NCI-H510A treated with DMSO at 0.1 percent for 48 hours (cell line): ENCODE measurements at regions not wholly inside any gene's neighbourhood (a gene's known extent, or its start where the extent isn't known, plus 50 kb on each side); places are given as distances from the start of the nearest gene placed in this dataset.
"Not testable (repeated sequence)": the region's sequence is repeated elsewhere in the genome, so short reads cannot be mapped to it uniquely, and the experiment has no call there.

ENCODE experiments used
- DNase-seq: peaks from one replicate; lab custom pipeline; 2025; lab: John Stamatoyannopoulos, UW

DNA sequence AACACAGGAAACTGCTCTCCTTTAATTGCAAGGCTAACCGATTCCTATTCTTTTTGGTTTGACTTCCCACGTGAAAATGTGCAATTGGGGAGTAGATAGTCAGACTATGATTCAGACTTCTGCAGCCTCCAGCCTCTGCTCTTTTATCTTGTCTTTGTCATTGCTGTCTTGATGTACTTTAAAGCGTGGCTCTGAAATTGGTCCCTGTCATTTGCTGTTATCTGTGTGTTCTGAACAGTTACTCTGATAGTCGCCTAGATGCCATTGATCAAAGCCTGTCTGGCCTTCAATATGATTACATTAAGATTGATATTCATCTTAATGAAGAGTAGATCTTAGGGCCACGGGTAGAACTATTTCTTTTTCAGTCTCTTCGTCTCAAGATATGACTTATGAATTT, 799.2 kb downstream of the REEP3 start:
- no peak for DNase-seq

DNA sequence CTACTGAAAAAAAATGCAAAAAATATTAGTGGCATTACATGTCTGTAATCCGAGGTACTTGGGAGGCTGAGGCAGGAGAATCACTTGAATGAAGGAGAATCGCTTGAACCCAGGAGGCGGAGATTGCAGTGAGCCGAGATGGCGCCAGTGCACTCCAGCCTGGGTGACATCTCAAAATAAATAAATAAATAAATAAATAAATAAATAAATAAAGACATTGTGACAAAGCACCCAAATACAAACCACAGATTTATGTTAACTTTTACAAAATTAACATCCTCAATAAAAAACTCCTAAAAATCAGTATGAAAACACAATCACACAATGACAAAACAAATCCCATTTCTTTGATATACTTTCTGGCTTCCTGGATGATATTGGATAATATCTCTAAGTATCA, 808.3 kb downstream of the REEP3 start:
- DNase-seq, result no peak

DNA sequence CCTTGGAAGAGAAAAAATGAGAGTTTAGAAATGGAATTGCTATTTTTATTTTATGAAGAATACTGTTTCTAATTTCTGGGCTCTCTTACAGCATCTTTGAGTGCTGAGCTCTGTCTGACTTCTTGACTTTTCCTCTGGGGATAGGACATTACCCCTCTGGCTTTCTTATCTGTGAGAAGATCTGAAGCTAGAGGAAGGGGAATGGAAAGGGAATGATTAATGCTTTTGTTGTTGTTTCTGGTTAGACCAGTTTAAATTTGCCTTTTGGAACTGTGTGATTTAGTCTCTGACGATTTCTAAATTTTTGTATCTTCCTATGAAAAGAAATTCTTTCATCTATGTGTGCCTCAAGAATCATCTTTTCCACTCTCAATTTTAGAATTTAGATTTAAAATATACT, 811.4 kb downstream of the REEP3 start:
- no peak for DNase-seq

DNA sequence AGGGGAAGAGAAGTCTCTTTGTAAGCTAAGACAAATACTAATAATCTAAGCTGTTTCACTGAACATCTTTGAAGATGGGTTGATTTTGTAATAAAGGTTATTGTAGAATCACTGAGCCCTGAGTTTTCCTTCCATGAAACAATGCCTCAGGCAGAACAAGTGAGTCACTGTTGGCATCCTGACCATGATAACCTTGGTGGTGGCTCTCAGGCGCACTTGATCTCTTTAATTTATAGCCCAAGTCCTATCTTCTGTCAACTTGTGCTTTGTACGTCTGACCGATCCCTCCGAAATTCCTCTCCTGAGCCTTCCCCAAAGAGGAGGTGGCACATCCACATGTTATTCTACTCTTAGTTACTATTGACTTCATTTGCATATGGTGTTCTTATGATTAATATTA, 812.9 kb downstream of the REEP3 start:
- no peak for DNase-seq

DNA sequence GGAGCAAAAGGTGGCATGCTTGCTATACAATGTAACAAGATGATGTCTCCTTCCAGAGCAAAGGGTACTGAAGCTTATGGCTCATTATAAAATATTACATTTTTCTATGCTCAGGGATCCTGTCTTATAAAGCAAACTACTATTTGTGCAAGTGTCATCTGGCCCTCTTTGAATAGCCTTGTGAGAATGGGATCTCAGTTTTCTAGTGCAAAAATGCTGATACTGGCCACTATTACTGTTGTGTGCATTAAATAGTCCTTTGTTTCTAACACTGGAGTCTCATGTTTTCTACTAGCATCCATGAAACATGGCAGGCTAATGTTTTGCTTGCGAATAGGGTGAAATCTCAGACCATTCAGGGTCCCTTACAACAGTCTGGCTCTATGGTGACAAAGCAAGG, 823.0 kb downstream of the REEP3 start:
- DNase-seq, result no peak

DNA sequence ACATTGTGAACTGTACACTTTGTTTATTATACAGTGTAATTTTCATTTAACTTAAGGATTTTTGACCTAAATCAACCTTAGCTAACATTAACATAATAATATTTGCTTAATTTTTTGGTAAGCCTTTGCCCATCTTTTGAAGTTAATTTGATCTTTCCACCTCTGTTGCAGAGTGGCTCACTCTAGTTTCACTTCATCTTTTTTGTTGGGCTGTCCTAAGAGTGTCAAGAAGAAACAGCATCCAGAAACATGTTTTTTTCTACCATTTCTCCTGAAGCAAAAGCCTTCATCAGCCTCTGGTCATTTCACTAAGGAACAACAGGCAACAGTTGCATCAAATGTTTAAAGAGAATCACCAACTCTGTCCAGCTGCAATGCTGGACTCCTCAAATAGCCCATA, 824.7 kb downstream of the REEP3 start:
- DNase-seq, result no peak

DNA sequence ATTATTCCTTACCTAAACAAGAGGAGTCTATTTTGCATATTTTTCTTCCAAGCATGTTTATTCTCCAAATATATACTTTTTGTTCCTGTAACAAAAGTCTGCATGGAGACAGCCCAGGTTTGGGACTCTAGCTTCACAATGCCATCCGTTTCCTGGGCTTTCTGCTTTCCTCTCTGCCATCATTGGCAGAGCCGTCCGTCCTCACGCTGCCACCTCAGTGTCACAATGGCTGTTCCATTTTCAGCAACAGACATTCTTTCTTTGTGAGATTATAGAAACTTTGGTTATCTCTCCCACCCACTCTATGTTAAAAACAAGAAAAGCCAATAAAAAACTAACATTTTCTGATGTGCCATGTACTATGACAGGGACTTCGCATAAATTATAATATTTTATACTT, 825.2 kb downstream of the REEP3 start:
- no peak for DNase-seq

DNA sequence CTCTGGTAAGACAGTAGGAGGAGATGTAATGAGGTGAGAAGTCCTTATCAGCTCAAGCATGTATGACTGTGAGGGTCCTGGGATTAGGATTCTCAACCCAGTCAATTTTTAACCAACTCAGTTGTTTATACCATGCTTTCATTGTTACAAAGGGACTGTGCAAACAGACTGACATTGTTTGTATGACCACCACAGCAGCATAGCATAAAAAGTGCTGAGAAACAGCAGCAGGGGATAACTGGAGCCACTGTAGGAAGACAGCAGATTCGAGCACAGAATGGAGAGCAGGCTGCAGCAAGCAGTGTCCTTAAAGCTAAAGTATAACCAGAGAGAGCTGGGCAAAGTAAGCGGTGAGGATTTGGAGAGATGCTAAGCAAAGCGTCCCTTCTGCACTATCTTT, 829.5 kb downstream of the REEP3 start:
- DNase-seq, result no peak

DNA sequence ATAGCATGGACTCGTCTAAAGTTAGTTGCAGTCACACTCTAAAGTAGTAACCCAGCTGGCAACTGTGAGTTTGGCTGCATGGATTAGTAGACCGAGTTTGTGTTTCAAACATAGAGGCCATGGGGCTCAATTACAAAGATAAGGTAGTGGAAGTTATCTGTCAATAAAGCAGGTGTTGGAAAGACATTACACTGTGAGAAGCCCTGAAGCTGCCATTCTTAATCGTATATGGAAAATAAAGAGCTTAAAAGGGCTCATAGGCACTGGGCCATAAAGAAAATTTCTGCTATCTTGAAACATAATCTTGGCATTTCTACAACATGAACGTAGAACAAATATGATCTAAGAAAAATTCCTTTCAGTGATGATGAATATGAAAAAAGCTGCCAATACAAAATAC, 837.7 kb downstream of the REEP3 start:
- DNase-seq, result no peak

DNA sequence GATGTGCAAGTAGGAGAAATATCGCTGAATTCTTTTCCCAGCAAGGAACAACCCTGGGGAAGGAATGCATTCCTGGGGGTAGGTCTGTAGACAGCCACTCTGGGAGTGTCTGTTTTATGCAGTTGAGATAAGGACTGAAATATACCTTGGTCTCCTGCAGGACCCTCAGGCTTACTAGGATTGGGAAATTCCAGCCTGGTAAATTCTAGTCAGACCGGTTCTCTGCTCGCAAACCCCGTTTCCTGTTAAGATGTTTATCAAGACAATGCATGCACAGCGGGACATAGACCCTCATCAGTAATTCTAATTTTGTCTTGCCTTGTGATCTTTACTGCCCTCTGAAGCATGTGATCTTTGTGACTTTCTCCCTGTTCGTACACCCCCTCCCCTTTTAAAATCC, 839.0 kb downstream of the REEP3 start:
- not testable (repeated sequence) for DNase-seq

DNA sequence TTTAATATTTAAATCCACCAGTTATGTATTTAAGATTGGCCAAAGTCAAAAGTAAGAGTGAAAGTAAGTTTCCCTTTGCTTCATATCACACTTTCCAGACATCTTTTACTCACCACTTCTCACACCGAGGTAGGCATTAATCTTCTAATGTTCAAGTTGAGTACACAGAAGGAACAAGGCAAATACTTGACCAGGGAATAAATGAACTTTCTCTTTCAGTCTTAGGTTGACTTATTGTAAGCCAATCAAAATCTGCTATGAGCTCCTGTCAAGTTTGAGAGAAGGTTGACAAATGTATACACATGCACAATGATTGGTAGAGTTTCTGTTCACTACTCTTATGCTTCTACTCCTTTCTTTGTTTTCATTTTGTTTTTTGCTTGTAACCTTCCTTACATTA, 842.5 kb downstream of the REEP3 start:
- no peak for DNase-seq

DNA sequence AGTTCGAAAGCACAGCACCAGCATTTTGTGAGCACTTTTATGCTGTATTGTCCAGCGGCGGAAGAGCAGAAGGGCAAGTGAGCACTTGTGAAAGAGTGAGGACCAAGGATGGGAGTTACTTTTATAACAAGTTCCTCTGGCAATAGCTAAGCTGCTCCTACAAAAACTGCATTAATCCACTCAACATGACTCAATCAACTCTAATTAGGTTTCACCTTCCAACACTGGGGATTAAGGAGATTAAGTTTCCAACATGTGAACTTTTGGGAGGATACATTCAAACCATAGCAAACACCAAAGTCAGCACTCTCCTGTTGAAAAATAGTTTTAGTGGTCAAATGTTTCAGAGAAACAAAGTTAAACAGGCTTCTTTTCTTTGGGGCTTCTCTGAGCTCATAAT, 844.5 kb downstream of the REEP3 start:
- DNase-seq, result no peak

DNA sequence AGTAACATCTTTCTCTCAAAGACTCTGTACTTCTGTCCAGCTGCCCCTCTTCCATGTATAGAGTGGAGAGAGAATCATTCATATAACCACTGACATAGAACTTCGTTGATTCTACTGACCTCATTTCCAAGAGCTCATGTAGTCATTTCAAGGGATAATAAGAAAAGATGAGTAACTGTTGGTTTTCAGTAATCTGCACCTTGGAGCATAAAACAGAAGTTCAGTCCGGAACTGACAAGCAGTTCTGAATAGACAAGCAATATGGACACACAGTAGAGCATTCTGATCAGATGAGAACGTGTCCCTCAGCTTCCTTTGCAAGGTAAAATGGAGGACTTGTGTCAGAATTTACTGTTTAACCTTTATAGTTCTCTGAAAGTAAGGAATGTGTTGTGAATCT, 847.1 kb downstream of the REEP3 start:
- no peak for DNase-seq

DNA sequence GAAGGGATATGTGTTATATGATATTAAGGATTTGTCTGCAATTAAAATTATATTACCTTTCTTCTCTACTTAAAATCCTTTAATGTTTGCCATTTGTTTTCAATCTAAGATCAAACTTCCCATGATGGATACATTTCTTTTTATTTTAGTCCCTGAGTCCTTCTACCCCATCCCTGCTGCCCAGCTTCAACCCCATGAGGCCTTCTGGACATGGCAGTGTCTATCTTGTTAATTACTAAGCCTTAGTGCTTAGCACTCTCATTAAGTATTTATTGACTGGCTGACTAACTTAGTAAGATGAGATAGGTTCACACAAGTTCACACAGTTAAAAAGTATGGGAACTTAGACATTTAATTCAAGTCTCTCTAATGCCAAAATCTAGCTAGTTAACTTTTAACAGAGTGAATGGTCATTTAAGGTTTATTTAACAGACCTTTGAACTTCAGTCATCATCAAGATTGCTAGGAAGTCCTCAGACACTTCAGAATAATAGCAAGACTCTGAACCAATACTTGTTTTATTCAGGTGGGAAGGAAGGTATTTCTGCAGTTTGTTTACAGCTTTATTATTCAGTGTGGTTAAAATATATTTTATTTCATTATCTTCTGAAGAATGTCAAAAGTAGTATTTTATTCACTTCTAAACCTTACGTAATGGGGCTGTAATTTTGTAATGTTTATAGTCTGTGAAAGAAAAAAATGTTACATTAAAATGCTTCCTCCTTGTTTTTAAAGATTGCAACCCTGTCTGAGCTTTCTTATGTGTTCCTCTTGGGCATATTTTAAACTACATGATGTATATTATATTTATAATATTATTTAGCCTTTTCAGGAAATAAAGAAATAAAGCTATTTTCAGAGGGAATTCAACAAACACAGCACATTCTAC, 848.9 kb downstream of the REEP3 start:
- no peak for DNase-seq

DNA sequence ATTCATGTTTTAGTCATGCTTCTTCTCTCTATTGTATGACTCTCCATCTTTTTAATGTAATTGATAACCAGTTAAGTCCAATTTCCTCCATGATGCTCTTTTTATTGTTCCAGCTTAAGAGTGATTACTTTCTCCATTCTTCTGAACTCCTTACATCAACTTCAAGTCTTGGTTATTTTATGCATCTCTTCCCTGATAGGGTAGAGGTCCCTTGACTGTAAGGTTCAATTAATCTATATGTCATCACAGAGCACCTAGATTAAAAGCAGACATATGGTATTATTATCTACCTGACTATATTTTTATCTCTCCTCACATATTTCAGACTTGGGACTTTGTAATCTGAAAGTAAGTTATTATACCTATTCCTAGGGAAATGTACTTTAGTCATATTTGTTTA, 853.1 kb downstream of the REEP3 start:
- no peak for DNase-seq

DNA sequence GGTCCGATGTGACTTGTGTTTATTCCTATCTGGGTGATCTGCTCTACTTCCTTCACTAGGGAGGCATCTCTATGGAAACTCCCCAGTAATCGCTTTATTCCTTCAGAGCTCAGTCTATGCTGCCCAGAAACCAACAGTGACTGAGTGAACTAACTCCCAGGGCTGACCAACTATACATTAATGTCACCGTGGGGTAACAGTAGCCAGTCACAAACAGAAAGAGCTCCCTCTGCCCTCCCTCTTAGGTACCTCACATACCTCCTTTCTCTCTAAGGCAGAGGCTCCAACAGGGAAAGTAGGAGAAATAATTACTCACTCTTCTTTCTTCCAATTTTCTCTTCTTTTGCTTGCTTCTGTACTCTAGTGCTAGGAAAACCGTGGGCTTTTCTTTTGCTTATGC, 855.0 kb downstream of the REEP3 start:
- DNase-seq, result no peak

DNA sequence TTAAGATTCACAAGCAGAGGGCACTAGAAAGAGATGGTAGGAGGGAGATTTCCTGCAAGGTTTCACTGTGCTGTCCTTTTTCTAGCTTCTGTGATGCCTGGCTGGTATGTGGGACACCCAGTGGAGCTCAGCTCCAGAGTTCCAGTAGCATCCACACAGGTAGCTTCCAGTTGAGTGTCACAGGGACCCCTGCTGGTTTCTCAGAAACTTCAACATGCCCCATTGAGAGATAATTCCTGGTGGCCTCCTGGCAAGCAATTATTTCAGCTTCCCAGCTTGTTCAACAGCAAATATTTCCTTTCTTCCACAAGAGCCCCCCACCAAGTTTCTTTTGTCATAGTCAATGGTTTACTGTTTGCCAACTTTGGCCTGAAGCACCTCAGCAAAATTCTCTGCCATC, 858.7 kb downstream of the REEP3 start:
- DNase-seq, result no peak

DNA sequence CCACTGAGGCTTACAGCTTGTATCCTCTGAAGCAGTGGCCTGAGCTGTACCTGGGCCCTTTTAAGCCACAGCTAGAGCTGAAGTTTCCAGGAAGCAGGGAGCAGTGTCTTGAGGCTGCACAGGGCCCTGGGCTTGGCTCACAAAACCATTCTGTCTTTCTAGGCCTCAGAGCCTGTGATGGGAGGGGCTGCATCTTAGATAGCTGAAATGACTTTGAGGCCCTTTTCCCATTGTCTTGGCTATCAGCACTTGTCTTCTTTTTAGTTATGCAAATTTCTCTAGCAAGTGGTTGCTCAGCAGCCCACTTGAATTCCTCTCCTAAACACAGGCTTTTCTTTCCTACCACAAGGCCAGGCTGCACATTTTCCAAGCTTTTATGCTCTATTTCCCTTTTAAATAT, 864.2 kb downstream of the REEP3 start:
- DNase-seq, result no peak

DNA sequence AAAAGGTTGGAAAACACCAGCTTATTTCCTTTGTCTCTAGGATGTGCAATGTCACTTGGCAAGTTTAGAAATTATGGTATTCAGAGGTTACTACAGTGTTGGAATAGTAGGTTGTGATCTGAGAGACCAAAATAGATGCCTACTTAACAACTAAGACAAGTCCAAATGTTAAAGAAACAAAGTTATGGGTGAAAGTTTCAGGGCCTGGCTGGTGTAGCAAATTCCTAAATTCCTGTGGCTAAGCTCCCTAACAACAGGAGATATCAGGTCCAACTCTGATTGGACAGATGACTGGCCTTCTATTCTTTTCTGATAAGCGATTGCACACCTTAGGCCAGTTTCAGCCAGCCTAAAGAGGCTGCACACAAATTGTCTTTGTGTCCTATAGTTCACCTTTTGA, 873.5 kb downstream of the REEP3 start:
- DNase-seq, result no peak

DNA sequence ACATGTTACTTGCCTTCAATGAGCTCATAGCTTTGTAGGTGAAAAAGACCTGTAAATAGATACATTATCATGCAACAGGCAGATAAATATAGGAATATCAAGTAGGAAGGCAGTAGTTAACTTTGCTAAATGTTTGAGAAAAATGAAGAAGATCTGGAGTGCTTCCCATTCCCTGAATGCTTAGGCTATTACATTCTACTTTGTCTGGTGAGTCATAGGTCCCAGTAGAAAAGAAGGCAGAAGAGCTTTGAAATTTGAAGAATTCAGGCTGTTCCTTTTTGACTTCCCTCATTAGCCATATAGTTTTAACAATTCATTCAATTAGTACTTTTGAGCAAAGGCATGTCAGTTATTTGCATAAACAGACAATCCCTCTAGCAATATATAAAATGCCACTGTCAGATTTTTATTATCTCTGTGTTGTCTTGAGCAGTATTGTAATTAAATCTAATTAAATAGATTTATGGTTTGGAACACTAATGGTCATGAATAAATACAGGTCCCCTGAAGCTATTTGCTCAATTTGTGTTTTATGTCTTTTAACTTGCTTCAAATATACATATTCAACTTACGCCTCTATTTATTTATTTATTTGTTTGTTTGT, 875.0 kb downstream of the REEP3 start:
- no peak for DNase-seq

DNA sequence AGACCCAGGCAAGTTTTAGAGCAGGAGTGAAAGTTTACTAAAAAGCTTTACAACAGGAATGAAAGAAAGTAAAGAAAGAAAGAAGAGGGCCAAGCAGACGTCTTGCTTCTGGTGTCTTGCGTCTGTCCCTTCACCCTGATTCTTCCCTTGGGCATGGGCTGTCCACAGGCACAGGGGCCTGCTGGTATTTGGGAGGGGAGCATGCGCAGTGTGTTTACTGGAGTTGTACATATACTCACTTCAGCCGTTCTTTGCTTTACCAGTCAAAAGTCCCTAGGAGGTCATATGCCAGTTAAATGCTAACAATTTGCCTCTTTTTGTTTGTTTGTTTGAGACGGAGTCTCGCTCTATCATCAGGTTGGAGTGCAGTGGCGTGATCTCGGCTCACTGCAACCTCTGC, 875.9 kb downstream of the REEP3 start:
- DNase-seq, result no peak

DNA sequence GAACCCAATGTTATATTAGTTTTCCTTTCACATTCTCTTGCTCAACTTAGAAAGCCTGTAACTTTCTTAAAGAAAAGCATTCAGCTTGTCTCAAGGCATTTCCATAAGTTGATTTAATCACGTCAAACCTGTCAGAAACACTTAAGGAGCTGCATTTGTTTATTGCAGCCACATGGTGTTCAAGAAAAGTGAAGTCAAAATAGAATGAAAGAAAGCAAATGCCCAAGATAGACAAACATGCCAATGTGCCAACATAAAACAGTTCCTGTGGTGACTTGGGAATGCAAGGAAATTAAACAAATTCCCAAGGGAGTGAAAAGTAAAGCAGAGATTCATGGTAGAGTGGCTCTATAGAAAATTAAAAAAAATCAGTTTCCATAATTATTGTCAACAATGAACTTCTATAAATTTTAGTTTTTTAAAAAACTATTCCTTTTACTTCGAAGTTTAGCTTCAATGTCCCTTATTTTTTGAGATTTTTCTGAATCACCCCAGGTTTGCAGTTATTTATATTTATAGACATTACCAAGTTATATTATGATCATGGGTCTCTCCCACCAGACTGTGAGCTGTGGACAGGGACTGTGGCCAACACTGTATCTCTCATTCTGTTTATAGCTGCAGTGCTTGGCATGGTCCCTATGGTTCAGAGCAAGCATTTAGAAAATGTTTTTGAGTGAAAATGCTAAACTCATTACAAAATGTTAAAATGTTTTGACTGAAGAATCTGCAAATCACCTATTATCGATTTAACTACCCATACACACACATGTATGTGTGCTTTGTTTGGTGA, 887.4 kb downstream of the REEP3 start:
- DNase-seq, result no peak

DNA sequence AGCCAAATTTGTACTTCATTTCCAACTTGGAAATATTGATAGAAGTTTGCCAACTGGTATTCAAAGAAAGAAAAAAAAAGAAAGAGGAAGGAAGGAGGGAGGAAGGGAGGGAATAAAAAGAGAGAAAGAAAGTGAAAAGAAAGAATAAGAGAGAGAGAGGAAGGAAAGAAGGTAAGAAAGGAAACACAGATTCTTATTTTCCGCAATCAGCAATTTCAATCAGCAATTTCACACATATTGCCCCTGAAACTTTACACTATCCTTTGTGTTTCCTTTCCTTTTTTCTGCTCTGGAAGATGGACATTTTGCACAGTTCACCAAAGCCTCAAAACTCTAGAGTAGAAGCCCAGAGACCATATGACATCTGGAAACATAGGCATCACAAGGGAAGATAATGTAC, 888.1 kb downstream of the REEP3 start:
- DNase-seq, result no peak
